CD4-positive, alpha-beta T cell (primary cell): ENCODE measurements at regions not wholly inside any gene's neighbourhood (a gene's known extent, or its start where the extent isn't known, plus 50 kb on each side); places are given as distances from the start of the nearest gene placed in this dataset.

ENCODE experiments used
- ATAC-seq: fragments of 200-7000 bp; cut with Tn5 transposase; one replicate; pipeline ENCODE4 v1.10.0; 2022; ENCODE audit warnings: mild to moderate bottlenecking; ENCODE audit not compliant: poor library complexity
- CTCF ChIA-PET: fragments of 350-600 bp; sonication (Branson Sonifier 250); formaldehyde crosslinking; loops from one replicate; lab custom pipeline; 2021; ENCODE audit warnings: antibody characterized with exemption, inconsistent platforms; lab: Charles Lee
- POLR2A ChIA-PET: fragments of 350-600 bp; sonication (Branson Sonifier 250); formaldehyde crosslinking; loops from one replicate; lab custom pipeline; 2021; ENCODE audit warnings: antibody characterized with exemption, inconsistent platforms; lab: Charles Lee
- DNase-seq, 14 experiments: peaks; one replicate each; pipeline ENCODE4 v3.0.0-alpha.2; 2013 to 2020; ENCODE audit warnings: mixed read lengths in 2 of 14
- H3K27ac ChIP-seq, 2 donors: one replicate each; pipeline versions ENCODE4 v1.5.1 to v1.7.0; 2013; ENCODE audit warnings: low read length in 2 of 2, low read depth in 1 of 2, mild to moderate bottlenecking in 1 of 2
- H3K27me3 ChIP-seq, 2 experiments: 1 replicate in 1 of 2; 2 replicates in 1 of 2; pipeline versions ENCODE4 v1.6.1 to v1.7.0; 2013; ENCODE audit warnings: low read length in 2 of 2, control low read depth in 1 of 2, mild to moderate bottlenecking in 1 of 2, moderate library complexity in 1 of 2; ENCODE audit not compliant: insufficient read depth in 2 of 2, control insufficient read depth in 1 of 2
- H3K36me3 ChIP-seq: one replicate; pipeline ENCODE4 v1.6.1; 2013; ENCODE audit warnings: low read length, control low read depth; ENCODE audit not compliant: insufficient read depth
- H3K4me1 ChIP-seq: one replicate; pipeline ENCODE4 v1.6.1; 2013; ENCODE audit warnings: low read length, control low read depth; ENCODE audit not compliant: insufficient read depth
- H3K4me3 ChIP-seq: one replicate; pipeline ENCODE4 v1.5.1; 2013; ENCODE audit warnings: mild to moderate bottlenecking, low read length, moderate library complexity
- H3K9me3 ChIP-seq, 2 experiments: 1 replicate in 1 of 2; 2 replicates in 1 of 2; pipeline versions ENCODE4 v1.6.1 to v1.7.0; 2013; ENCODE audit warnings: low read length in 2 of 2, mild to moderate bottlenecking in 2 of 2, control low read depth in 1 of 2, moderate library complexity in 1 of 2; ENCODE audit not compliant: control insufficient read depth in 1 of 2, insufficient read depth in 1 of 2
- H3K27ac Mint-ChIP-seq: one replicate; pipeline ENCODE4 v1.8.0; 2020; ENCODE audit warnings: mixed read lengths
- H3K27me3 Mint-ChIP-seq: one replicate; pipeline ENCODE4 v1.8.0; 2021; ENCODE audit warnings: mixed read lengths
- H3K36me3 Mint-ChIP-seq: one replicate; pipeline ENCODE4 v1.8.0; 2021; ENCODE audit warnings: low read depth, mixed read lengths
- H3K4me1 Mint-ChIP-seq: one replicate; pipeline ENCODE4 v1.8.0; 2021; ENCODE audit warnings: low read depth, mixed read lengths
- H3K4me3 Mint-ChIP-seq: one replicate; pipeline ENCODE4 v1.8.0; 2020; ENCODE audit warnings: mild to moderate bottlenecking, mixed read lengths
- H3K9me3 Mint-ChIP-seq: one replicate; pipeline ENCODE4 v1.8.0; 2020; ENCODE audit warnings: mixed read lengths
- CTCF ChIP-seq: fragments of 200-600 bp; IDR thresholded peaks from one replicate; pipeline ENCODE4 v1.8.0; 2022; ENCODE audit warnings: antibody characterized with exemption, mild to moderate bottlenecking
- intact Hi-C, 2 experiments: fragments of 100-400 bp; cut with DNase I in 1 of 2; cut with micrococcal nuclease in 1 of 2; formaldehyde crosslinking; loops; one replicate each; pipeline versions ENCODE4 v1.15.1 to v1.9.0; 2023 to 2025; cut with DNase I, micrococcal nuclease

- Mint-ChIP-seq H3K4me1 (no peaks in the 10 kb centered on the region), H3K27me3 (no peaks in the 10 kb centered on the region), H3K4me3 (no peak overlapping the region), H3K36me3 (no peaks in the 10 kb centered on the region), H3K27ac (no peak overlapping the region), H3K9me3 (no peaks in the 10 kb centered on the region)
- H3K27ac ChIP-seq: no peak overlapping the region
- no peak overlapping the region for H3K4me3 ChIP-seq
- no peaks in the 10 kb centered on the region for H3K36me3 ChIP-seq
- TF ChIP-seq CTCF: no peak
- no peaks in the 10 kb centered on the region for H3K4me1 ChIP-seq
- CTCF ChIA-PET: interaction anchor here (0.9 to 1.2 kb wide), 2 partner anchors 15 to 239 kb away, joined by 3 to 4 read pairs; no protein-coding TSS in a partner anchor
- DNase-seq (no peak), ATAC-seq (no peak)
- no peaks in the 10 kb centered on the region for H3K27me3 ChIP-seq
- POLR2A ChIA-PET: no interaction called here
- H3K9me3 ChIP-seq: no peaks in the 10 kb centered on the region
- intact Hi-C loops: no loop called here
Observed at GRCh38 chr3:152056481-152056880, 183.0 kb downstream of the SUCNR1 start.

- CTCF ChIA-PET: interaction anchor here (0.5 to 1.2 kb wide), 3 partner anchors 15 to 1197 kb away, joined by 3 to 4 read pairs (median 3); no protein-coding TSS in a partner anchor
- Mint-ChIP-seq H3K9me3 (no peaks in the 10 kb centered on the region), H3K36me3 (no peaks in the 10 kb centered on the region), H3K27ac (no peak overlapping the region), H3K4me3 (no peak overlapping the region), H3K27me3 (no peaks in the 10 kb centered on the region), H3K4me1 (no peaks in the 10 kb centered on the region)
- Histone ChIP-seq H3K4me3 (no peak overlapping the region), H3K4me1 (no peaks in the 10 kb centered on the region), H3K36me3 (no peaks in the 10 kb centered on the region), H3K27me3 (no peaks in the 10 kb centered on the region), H3K27ac (no peak overlapping the region), H3K9me3 (no peaks in the 10 kb centered on the region)
- DNase-seq (no peak), ATAC-seq (no peak)
- TF ChIP-seq CTCF: no peak
- POLR2A ChIA-PET: no interaction called here
- intact Hi-C loops: no loop called here
Observed at GRCh38 chr3:152056987-152057386, 183.5 kb downstream of the SUCNR1 start.

GRCh38 chr3:152058856-152059255 lies 185.4 kb downstream of the SUCNR1 start:
- Mint-ChIP-seq H3K4me3 (no peak overlapping the region), H3K36me3 (no peaks in the 10 kb centered on the region), H3K4me1 (no peaks in the 10 kb centered on the region), H3K9me3 (no peaks in the 10 kb centered on the region), H3K27ac (no peak overlapping the region), H3K27me3 (no peaks in the 10 kb centered on the region)
- Histone ChIP-seq H3K36me3 (no peaks in the 10 kb centered on the region), H3K4me3 (no peak overlapping the region), H3K9me3 (no peaks in the 10 kb centered on the region), H3K27me3 (no peaks in the 10 kb centered on the region), H3K27ac (no peak overlapping the region), H3K4me1 (no peaks in the 10 kb centered on the region)
- TF ChIP-seq CTCF: no peak
- POLR2A ChIA-PET: no interaction called here
- intact Hi-C loops: no loop called here
- no peak for DNase-seq
- CTCF ChIA-PET: no interaction called here
- no peak for ATAC-seq
